ENCODE measurements at regions not wholly inside any gene's neighbourhood (a gene's known extent, or its start where the extent isn't known, plus 50 kb on each side); places are given as distances from the start of the nearest gene placed in this dataset.

GRCh38 chr2:59884166-59884565 is 669.3 kb downstream of the BCL11A start:
- TF ChIP-seq, protein P1, sequence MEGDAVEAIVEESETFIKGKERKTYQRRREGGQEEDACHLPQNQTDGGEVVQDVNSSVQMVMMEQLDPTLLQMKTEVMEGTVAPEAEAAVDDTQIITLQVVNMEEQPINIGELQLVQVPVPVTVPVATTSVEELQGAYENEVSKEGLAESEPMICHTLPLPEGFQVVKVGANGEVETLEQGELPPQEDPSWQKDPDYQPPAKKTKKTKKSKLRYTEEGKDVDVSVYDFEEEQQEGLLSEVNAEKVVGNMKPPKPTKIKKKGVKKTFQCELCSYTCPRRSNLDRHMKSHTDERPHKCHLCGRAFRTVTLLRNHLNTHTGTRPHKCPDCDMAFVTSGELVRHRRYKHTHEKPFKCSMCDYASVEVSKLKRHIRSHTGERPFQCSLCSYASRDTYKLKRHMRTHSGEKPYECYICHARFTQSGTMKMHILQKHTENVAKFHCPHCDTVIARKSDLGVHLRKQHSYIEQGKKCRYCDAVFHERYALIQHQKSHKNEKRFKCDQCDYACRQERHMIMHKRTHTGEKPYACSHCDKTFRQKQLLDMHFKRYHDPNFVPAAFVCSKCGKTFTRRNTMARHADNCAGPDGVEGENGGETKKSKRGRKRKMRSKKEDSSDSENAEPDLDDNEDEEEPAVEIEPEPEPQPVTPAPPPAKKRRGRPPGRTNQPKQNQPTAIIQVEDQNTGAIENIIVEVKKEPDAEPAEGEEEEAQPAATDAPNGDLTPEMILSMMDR (IDR thresholded peaks at IDR 0.05; ENCODE audit: low read length), result no peak
- no peak for TF ChIP-seq EZH2 (IDR thresholded peaks at IDR 0.05; ENCODE audit: borderline replicate concordance, low read length)

Data from OCI-LY1 (cell line).